HL-60 (cell line): ENCODE measurements at regions not wholly inside any gene's neighbourhood (a gene's known extent, or its start where the extent isn't known, plus 50 kb on each side); places are given as distances from the start of the nearest gene placed in this dataset.

Experiments used
- DNase-seq, 2 experiments: peaks; one replicate each; pipeline ENCODE4 v3.0.0-alpha.2; 2010 to 2020; ENCODE audit warnings: low read depth in 1 of 2, low spot score in 1 of 2
- H3K27ac ChIP-seq: fragments of 250-450 bp; sonication (Bioruptor Pico); replicated peaks from 2 replicates; pipeline ENCODE4 v1.5.1; 2020; ENCODE audit warnings: mild to moderate bottlenecking, moderate library complexity
- H3K27me3 ChIP-seq: fragments of 250-450 bp; sonication (Bioruptor Pico); 2 replicates; pipeline ENCODE4 v1.5.1; 2021; ENCODE audit warnings: mild to moderate bottlenecking, moderate library complexity; ENCODE audit not compliant: insufficient read depth, poor library complexity, severe bottlenecking
- H3K4me3 ChIP-seq: replicated peaks from 2 replicates; pipeline ENCODE4 v1.5.1; 2011; ENCODE audit warnings: mild to moderate bottlenecking, control low read depth, low read length; ENCODE audit not compliant: insufficient read depth
- CTCF ChIP-seq: IDR thresholded peaks from one replicate; pipeline ENCODE4 v1.5.1; 2011; ENCODE audit warnings: low read length, control low read depth, inconsistent platforms; ENCODE audit not compliant: insufficient read depth
- GABPA ChIP-seq: IDR thresholded peaks from 2 replicates; pipeline ENCODE4 v1.6.1; 2012; ENCODE audit warnings: low read depth
- POLR2AphosphoS5 ChIP-seq: IDR thresholded peaks from 2 replicates; pipeline ENCODE4 v1.6.1; 2012; ENCODE audit warnings: low read depth
- REST ChIP-seq: IDR thresholded peaks from 2 replicates; pipeline ENCODE4 v1.6.1; 2012; ENCODE audit warnings: low read depth; ENCODE audit not compliant: insufficient replicate concordance
- SPI1 ChIP-seq: IDR thresholded peaks from 2 replicates; pipeline ENCODE4 v1.6.1; 2012; ENCODE audit warnings: low read depth, mild to moderate bottlenecking, borderline replicate concordance

GRCh38 chr2:167607731-167608130 lies 639.7 kb downstream of the STK39 start:
- no peaks in the 10 kb centered on the region for H3K27me3 ChIP-seq
- H3K4me3 ChIP-seq = no peak overlapping the region
- H3K27ac ChIP-seq = no peak overlapping the region
- TF ChIP-seq REST = no peak
- TF ChIP-seq SPI1 = no peak
- no peak for TF ChIP-seq GABPA
- TF ChIP-seq CTCF = no peak
- no peak for TF ChIP-seq POLR2AphosphoS5
- DNase-seq = no peak

GRCh38 chr2:167607211-167607610 lies 640.2 kb downstream of the STK39 start:
- H3K27ac ChIP-seq = no peak overlapping the region
- no peaks in the 10 kb centered on the region for H3K27me3 ChIP-seq
- H3K4me3 ChIP-seq = no peak overlapping the region
- DNase-seq = no peak
- TF ChIP-seq REST (no peak), POLR2AphosphoS5 (no peak), GABPA (no peak), CTCF (no peak), SPI1 (no peak)

- Histone ChIP-seq H3K4me3 (no peak overlapping the region), H3K27ac (no peak overlapping the region), H3K27me3 (no peaks in the 10 kb centered on the region)
- no peak for TF ChIP-seq CTCF
- TF ChIP-seq SPI1 = no peak
- TF ChIP-seq GABPA = no peak
- no peak for TF ChIP-seq REST
- no peak for TF ChIP-seq POLR2AphosphoS5
- DNase-seq = no peak
Measured at GRCh38 chr2:167602122-167602521, 645.3 kb downstream of the STK39 start.
